DOHH2 (cell line): ENCODE measurements at regions not wholly inside any gene's neighbourhood (a gene's known extent, or its start where the extent isn't known, plus 50 kb on each side); places are given as distances from the start of the nearest gene placed in this dataset.

Source experiments
- H3F3A ChIP-seq: fragments of 200-600 bp; sonication (generic), shearing (Covaris generic); 2 replicates; pipeline ENCODE4 v1.6.0; 2016; ENCODE audit warnings: antibody characterized with exemption, mild to moderate bottlenecking; ENCODE audit not compliant: control insufficient read depth, insufficient read depth
- H3K27ac ChIP-seq: fragments of 200-600 bp; sonication (generic); 2 replicates; pipeline ENCODE4 v1.5.1; 2014; ENCODE audit warnings: low read depth, mild to moderate bottlenecking, low read length, moderate library complexity
- H3K27me3 ChIP-seq: fragments of 200-600 bp; sonication (generic); 2 replicates; pipeline ENCODE4 v1.6.1; 2014; ENCODE audit warnings: mild to moderate bottlenecking, low read length, mixed read lengths; ENCODE audit not compliant: control insufficient read depth
- H3K36me3 ChIP-seq: fragments of 200-600 bp; sonication (generic); 2 replicates; pipeline ENCODE4 v1.6.1; 2014; ENCODE audit warnings: mild to moderate bottlenecking, low read length, moderate library complexity, mixed read lengths; ENCODE audit not compliant: control insufficient read depth
- H3K4me1 ChIP-seq: fragments of 200-600 bp; sonication (generic); 2 replicates; pipeline ENCODE4 v1.6.1; 2014; ENCODE audit warnings: mild to moderate bottlenecking, low read length, mixed read lengths; ENCODE audit not compliant: control insufficient read depth
- H3K4me2 ChIP-seq: fragments of 200-600 bp; sonication (generic); 2 replicates; pipeline ENCODE4 v1.6.0; 2014; ENCODE audit warnings: mild to moderate bottlenecking, low read length, moderate library complexity
- H3K4me3 ChIP-seq: fragments of 200-600 bp; sonication (generic); 2 replicates; pipeline ENCODE4 v1.5.1; 2014; ENCODE audit warnings: mild to moderate bottlenecking, low read length, mixed read lengths
- H3K79me2 ChIP-seq: fragments of 200-600 bp; sonication (generic); 2 replicates; pipeline ENCODE4 v1.6.1; 2014; ENCODE audit warnings: mild to moderate bottlenecking, low read length, mixed read lengths; ENCODE audit not compliant: control insufficient read depth
- H3K9me2 ChIP-seq: fragments of 200-600 bp; sonication (generic); replicated peaks from 2 replicates; pipeline ENCODE4 v1.6.1; 2014; ENCODE audit warnings: mild to moderate bottlenecking, low read length, mixed read lengths; ENCODE audit not compliant: control insufficient read depth
- H3K9me3 ChIP-seq: fragments of 200-600 bp; sonication (generic); 2 replicates; pipeline ENCODE4 v1.6.1; 2014; ENCODE audit warnings: antibody characterized with exemption, low read length, mixed read lengths; ENCODE audit not compliant: control insufficient read depth, insufficient read depth
- H4K20me1 ChIP-seq: fragments of 200-600 bp; sonication (generic); 2 replicates; pipeline ENCODE4 v1.6.0; 2014; ENCODE audit warnings: low read depth, mild to moderate bottlenecking, antibody characterized with exemption, low read length, moderate library complexity; ENCODE audit not compliant: control insufficient read depth, insufficient read depth
- EZH2phosphoT487 ChIP-seq: fragments of 200-600 bp; sonication (generic); IDR thresholded peaks from 2 replicates; pipeline ENCODE4 v1.6.1; 2017; ENCODE audit warnings: borderline replicate concordance, mild to moderate bottlenecking, antibody characterized with exemption, low read length, moderate library complexity, mixed read lengths
- TF ChIP-seq, protein P1 (sequence below): fragments of 200-600 bp; sonication (generic); IDR thresholded peaks from one replicate; pipeline ENCODE4 v1.5.1; 2014; ENCODE audit warnings: antibody characterized with exemption, mild to moderate bottlenecking, low read depth, low read length; ENCODE audit not compliant: poor library complexity, severe bottlenecking

- no peaks in the 10 kb centered on the region for H3K27me3 ChIP-seq
These were observed 222.2 kb downstream of the MYCN start for GRCh38 chr2:16162491-16163040.

GRCh38 chr2:16161768-16162490, 221.6 kb downstream of the MYCN start:
- no peaks in the 10 kb centered on the region for H3K9me3 ChIP-seq
- TF ChIP-seq, protein P1, sequence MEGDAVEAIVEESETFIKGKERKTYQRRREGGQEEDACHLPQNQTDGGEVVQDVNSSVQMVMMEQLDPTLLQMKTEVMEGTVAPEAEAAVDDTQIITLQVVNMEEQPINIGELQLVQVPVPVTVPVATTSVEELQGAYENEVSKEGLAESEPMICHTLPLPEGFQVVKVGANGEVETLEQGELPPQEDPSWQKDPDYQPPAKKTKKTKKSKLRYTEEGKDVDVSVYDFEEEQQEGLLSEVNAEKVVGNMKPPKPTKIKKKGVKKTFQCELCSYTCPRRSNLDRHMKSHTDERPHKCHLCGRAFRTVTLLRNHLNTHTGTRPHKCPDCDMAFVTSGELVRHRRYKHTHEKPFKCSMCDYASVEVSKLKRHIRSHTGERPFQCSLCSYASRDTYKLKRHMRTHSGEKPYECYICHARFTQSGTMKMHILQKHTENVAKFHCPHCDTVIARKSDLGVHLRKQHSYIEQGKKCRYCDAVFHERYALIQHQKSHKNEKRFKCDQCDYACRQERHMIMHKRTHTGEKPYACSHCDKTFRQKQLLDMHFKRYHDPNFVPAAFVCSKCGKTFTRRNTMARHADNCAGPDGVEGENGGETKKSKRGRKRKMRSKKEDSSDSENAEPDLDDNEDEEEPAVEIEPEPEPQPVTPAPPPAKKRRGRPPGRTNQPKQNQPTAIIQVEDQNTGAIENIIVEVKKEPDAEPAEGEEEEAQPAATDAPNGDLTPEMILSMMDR: no peak
- TF ChIP-seq EZH2phosphoT487: no peak

More at GRCh38 chr2:16162491-16163040, 222.2 kb downstream of the MYCN start:
- H3K27ac ChIP-seq: no peak overlapping the region
- no peaks in the 10 kb centered on the region for H4K20me1 ChIP-seq
- TF ChIP-seq EZH2phosphoT487: no peak
- TF ChIP-seq, protein P1: no peak
- H3K4me3 ChIP-seq: no peak overlapping the region
- H3K9me3 ChIP-seq: no peaks in the 10 kb centered on the region
- no peaks in the 10 kb centered on the region for H3K9me2 ChIP-seq
- no peak overlapping the region for H3K4me2 ChIP-seq
- H3K79me2 ChIP-seq: no peaks in the 10 kb centered on the region
- H3F3A ChIP-seq: no peaks in the 10 kb centered on the region
- no peaks in the 10 kb centered on the region for H3K36me3 ChIP-seq
- H3K4me1 ChIP-seq: peaks cover 10% of the 10 kb centered on the region

DNA sequence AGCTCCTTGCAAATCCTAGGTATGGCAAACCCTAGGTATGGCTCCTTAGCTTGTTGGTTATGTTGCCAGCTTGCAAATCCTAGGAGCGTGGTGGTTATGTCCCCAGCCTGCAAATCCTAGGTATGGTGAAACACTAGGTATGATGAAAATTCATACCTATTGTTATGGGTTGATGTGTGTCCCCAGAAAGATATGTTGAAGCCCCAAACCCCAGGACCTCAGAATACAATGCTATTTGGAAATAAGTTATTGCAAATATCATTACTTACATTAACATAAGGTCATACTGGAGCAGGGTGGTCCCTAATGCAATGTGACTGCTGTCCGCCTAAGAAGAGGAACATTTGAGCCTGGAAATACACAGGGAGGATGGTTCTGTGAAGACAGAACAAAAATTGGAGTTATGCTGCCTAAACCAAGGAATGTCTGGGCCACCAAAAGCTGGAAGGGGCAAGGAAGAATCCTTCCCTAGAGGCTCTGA, 220.8 kb downstream of the MYCN start:
- Histone ChIP-seq H3K4me1 (peaks cover 10% of the 10 kb centered on the region), H3K79me2 (no peaks in the 10 kb centered on the region), H3K4me2 (no peak overlapping the region), H3K9me2 (no peaks in the 10 kb centered on the region), H3K27ac (no peak overlapping the region), H3K27me3 (no peaks in the 10 kb centered on the region), H3F3A (no peaks in the 10 kb centered on the region), H3K9me3 (no peaks in the 10 kb centered on the region), H3K36me3 (no peaks in the 10 kb centered on the region), H4K20me1 (no peaks in the 10 kb centered on the region), H3K4me3 (no peak overlapping the region)
- TF ChIP-seq EZH2phosphoT487: no peak
- TF ChIP-seq, protein P1: no peak

More at GRCh38 chr2:16161768-16162490, 221.6 kb downstream of the MYCN start:
- peaks cover 10% of the 10 kb centered on the region for H3K4me1 ChIP-seq
- no peak overlapping the region for H3K27ac ChIP-seq
- no peak overlapping the region for H3K4me3 ChIP-seq
- no peaks in the 10 kb centered on the region for H3K36me3 ChIP-seq
- H3K4me2 ChIP-seq: no peak overlapping the region
- no peaks in the 10 kb centered on the region for H3K27me3 ChIP-seq
- no peaks in the 10 kb centered on the region for H3F3A ChIP-seq
- H3K79me2 ChIP-seq: no peaks in the 10 kb centered on the region
- no peaks in the 10 kb centered on the region for H3K9me2 ChIP-seq
- H4K20me1 ChIP-seq: no peaks in the 10 kb centered on the region
